ENCODE measurements at regions not wholly inside any gene's neighbourhood (a gene's known extent, or its start where the extent isn't known, plus 50 kb on each side); places are given as distances from the start of the nearest gene placed in this dataset.
A peak's percentile ranks its signal among the peaks of the same experiment; 100 is the strongest.
"Not testable (repeated sequence)": the region's sequence is repeated elsewhere in the genome, so short reads cannot be mapped to it uniquely, and the experiment has no call there.

GRCh38 chr7:93048136-93048930 is 69.4 kb downstream of the SAMD9 start:
- no peak for DNase-seq

DNA sequence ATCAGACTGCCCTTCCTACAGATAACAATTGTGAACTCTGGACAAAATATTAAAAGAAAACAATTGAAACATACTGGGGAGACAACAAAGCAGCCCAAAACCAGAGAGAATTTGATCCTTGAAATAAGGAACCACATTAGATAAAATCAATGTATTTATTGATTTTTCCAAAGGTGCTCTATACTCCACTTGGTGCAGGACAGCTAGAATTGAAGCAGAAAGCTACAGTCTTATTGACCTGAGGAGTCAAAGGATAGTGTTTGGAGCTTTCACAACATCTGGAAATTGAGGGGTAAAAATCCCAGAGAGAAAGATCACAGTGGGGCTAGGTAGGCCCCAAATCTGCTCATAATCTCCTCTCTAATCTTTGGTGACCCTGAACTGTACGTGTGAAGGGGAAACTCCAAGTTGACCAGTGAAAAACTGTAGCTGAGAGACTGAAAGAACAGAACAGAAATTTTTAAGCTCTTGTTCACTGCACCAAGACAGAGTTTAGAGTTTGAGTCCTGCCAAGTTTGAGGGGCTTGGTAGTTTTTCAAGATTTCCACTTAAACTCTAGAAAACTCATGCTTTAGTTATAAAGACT is 70.2 kb downstream of the SAMD9 start:
- no peak for DNase-seq

- no peak for DNase-seq
These were observed 71.1 kb downstream of the SAMD9 start for GRCh38 chr7:93046641-93047040.

DNA sequence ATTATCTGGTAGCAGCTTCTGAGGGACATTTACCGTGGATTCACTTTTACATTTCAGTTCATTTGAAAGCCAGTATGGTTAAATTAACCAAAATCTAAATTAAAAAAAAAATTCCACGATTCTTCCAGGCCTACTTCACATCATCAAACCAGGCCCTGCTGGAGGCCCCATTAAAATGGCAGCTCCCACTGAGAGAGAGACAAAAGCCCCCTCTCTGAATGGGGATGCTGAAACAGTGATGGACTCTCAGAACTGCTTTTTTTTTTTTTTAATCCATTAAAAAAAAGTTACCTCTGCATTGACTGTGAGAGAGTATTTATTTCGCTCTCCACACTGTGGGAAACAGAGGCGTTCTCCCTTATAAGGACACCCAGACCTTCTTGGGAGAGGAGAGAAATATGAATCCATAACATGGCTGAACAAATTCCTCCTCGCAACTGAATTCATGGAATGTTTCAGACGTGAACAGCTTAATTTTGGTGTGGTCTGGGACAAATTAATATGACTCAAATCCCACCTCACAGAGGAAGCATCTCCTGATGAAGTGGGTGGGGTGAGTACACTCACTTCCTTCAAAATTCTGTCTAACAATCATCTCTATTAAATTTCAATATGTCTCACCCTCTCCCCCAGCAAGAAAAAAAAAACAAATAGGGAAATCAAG is 73.5 kb downstream of the SAMD9 start:
- DNase-seq = no peak

DNA sequence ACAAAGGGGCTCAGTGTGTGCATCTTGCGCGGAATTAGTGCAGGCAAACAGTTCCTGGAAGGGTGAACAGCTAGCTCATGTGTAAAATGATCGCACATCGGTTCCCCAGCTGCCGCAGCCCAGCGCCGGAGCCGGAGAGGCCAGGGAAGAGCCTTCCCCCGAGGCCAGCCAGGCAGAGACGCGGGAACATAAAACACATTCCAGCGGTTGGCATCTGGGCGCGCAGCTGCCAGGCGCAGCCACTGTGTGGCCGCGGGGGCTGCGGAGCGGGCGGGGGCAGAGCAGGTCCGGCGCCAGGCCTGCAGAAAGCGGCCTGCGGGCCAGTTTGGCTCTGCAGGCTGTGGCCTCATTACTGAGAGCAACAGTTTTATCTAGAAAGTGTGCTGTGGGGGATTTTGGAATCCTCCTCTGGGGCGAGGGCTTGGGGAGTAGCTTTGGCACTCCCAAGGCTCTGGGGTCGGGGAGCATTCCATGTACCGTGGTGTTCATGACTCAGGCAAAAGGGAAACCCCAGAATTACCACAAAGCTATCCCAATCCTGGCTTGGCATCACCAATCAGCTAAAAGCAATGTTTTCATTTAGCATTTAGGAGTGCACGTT is 74.3 kb downstream of the SAMD9 start:
- peak; percentile 70 for DNase-seq

- DNase-seq = no peak
These were observed 77.4 kb downstream of the SAMD9 start for GRCh38 chr7:93040355-93040754.

- DNase-seq = no peak
These were observed 78.0 kb downstream of the SAMD9 start for GRCh38 chr7:93039786-93040185.

DNA sequence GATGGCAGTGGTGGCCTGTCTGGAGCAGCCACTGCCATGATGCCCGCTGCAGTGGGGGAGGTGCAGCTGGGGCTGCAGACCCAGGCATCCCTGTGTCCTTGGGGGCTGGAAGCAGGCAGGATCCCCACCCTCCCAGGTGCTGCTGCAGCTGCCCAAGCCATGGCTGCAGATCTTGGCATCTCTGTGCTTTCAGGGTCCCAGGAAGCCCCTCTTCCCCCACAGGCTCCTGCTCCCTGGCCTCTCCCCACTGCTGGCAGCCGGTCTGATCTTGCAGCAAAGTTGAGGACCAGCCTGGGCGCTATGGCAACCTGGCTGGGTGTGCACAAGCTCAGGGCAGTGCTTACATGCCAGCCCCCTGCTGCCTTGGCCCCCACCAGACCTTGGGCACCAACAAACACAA is 78.5 kb downstream of the SAMD9 start:
- no peak for DNase-seq

DNA sequence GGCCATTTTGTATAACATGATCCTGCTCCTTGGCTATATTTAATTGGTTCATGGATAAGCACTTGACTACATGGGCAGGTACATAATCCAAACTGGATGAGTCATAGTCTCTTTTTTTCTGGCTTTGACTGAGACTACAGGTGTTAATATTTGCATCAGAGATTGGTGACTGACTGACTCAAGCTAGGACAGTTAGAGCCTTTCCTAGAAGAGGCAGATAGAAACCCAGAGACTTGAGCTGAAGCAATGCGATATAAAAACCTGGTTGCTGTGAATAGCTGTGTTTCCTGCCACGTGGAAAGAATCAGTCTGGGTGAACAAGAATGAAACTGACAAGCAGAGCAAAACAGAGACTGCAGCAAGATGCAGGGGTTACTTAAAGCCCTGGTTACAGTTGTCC is 81.0 kb downstream of the SAMD9 start:
- no peak for DNase-seq

GRCh38 chr7:93036149-93036640 is 81.6 kb downstream of the SAMD9 start:
- DNase-seq = no peak

DNA sequence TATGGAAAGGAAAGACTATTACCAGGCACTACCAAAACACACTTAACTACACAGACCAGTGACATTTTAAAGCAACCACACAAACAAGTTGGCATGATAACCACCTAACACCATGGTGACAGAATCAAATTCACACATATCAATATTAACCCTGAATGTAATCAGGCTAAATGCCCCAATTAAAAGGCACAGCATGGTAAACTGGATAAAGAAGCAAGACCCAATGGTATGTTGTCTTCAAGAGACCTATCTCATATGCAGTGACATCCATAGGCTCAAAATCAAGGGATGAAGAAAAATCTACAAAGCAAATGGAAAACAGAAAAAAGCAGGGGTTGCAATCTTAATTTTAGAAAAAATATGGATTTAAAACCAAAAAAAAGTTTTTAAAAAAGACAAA is 86.0 kb downstream of the SAMD9 start:
- no peak for DNase-seq

- DNase-seq = no peak
These were observed 87.1 kb downstream of the SAMD9 start for GRCh38 chr7:93030605-93031225.

DNA sequence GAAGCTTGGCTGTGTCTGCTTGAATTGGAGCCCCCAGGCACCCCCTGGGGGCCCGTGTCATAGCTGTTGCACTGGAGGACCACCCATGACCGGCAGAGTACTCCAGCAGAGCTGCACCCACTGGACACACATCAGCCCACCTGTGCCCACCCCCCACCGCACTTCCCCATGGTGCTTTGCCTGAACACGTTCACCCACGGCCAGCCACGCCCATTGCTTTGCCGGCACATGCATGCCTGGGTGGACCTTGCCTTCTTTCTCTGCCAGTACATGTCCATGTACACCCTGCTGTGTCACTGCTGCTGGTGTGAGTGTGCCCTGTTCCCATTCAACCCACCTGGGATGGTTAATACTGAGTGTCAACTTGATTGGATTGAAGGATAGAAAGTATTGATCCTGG is 88.7 kb downstream of the SAMD9 start:
- no peak for DNase-seq

DNA sequence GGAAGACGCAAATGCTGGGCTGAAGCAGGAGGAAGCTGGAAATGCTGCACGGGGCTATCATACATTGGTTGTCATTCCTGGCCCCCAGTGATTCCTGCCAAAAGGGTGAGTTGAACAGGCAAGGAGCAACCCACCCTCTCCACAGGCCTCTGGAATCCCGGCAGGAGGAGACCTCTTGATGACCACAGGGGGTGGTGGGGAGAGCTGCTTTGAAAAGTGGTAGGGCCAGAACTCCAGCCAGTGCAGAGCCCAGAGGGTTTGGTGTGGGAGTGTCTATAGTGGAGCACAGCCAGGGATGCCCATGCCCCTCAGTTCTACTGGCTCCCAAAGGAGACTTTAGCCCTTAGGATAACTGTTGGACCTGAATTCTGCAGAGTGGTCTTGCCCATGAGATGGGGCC is 89.2 kb downstream of the SAMD9 start:
- DNase-seq = no peak

GRCh38 chr7:93027044-93027443 is 90.7 kb downstream of the SAMD9 start:
- DNase-seq = no peak

- DNase-seq = no peak
These were observed 91.4 kb downstream of the SAMD9 start for GRCh38 chr7:93026425-93026824.

- no peak for DNase-seq
These were observed 92.4 kb downstream of the SAMD9 start for GRCh38 chr7:93025389-93025788.

DNA sequence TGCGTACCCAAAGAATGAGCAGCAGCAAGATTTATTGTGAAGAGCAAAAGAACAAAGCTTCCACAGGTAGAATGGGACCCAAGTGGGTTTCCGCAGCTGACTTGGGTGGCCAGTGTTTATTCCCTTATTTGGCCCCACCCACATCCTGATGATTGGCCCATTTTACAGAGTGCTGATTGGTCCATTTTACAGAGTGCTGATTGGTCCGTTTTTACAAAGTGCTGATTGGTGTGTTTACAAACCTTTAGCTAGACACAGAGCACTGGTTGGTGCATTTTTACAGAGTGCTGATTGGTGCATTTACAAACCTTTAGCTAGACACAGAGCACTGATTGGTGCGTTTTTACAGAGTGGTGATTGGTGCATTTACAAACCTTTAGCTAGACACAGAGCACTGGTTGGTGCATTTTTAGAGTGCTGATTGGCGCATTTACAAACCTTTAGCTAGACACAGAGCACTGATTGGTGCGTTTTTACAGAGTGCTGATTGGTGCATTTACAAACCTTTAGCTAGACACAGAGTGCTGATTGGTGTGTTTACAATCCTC is 94.8 kb downstream of the SAMD9 start:
- not testable (repeated sequence) for DNase-seq

DNA sequence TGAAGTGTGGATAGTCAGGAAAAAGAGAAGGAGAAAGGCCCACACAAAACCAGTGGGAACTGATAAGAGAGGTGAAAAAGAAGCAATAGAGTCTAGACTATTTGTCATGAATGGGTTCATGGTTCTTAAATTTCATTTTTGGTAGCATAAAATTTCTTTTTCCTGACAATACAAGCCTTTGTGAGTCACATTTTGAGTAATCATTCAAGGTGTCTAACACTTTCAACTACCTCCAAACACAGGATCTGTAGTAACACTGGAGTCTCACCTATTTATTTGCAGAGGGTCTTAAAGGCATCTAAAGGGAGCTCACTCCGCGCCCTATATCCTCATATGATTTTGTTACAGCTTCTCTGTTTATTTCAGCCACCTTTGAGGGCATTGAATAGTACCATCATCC is 96.0 kb downstream of the SAMD9 start:
- no peak for DNase-seq

DNA sequence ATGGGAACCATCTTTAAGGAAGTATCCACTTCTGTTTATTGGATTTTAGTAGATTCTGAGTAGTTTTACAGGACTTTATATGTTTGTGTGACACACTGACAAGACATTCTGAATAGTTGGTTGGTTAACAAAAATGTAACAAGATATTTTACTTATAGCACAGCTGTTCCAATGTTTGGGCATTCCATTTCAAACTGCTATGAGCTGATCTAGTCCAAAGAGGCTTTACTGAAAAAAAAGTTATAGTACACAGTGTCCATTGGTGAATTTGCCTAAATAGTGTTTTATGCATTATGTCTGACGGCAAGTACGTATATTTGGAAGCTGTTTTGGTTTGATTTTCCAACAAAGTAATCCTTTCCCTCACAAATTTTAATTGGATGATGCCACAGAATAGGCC is 99.1 kb downstream of the SAMD9 start:
- DNase-seq = no peak

DNA sequence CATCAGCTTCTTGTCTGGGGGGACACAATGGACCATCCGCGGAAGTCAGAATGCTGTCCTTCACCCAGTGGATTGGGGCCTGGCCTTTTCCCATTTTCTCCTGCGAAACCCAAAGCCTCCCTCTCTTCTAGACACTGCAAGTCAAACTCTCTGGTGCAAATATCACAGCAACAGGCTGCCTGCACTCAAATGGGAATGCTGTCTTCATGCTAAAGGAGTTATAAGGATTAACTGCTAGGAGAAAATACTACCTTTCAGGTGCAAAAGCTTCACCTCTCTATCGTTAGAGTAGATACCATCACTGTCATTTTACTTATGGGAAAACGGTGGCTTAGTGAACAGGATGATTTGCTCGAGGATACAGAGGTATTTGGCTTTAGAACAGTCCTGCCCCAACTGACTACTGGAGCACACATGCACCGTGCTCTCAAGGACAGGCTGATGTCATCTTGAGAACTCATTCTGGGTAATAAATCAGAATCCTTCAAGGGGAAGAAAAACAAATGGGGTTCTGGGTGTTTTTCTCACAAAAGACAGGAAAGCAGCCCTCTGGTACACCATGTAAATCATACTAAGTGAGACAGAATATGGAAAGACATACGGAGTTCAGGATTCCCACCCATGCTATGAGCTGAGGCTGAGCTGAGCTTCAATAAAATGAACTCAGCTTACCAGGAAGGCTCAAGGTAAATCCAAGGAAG is 100.9 kb downstream of the SAMD9 start:
- DNase-seq = no peak
